SK-N-SH (cell line): ENCODE measurements at regions not wholly inside any gene's neighbourhood (a gene's known extent, or its start where the extent isn't known, plus 50 kb on each side); places are given as distances from the start of the nearest gene placed in this dataset.

ENCODE experiments used
- CTCF ChIA-PET: fragments of 300-600, 350-600 bp; formaldehyde crosslinking; extraction: SDS; loops from one replicate; lab custom pipeline; 2021; lab: Yijun Ruan, JAX
- POLR2A ChIA-PET: fragments of 350-600 bp; sonication (Branson Sonifier 250); formaldehyde crosslinking; extraction: SDS; loops from one replicate; lab custom pipeline; 2020; ENCODE audit warnings: antibody characterized with exemption, inconsistent platforms; lab: Yijun Ruan, JAX
- DNase-seq: peaks from one replicate; pipeline ENCODE4 v3.0.0; 2012
- H2AFZ ChIP-seq: fragments of 200-600 bp; sonication (generic); 2 replicates; pipeline ENCODE4 v1.8.1; 2016; ENCODE audit warnings: antibody characterized with exemption, mild to moderate bottlenecking, low read depth
- H3F3A ChIP-seq: fragments of 200-600 bp; sonication (generic); replicated peaks from 2 replicates; pipeline ENCODE3; 2016; ENCODE audit warnings: antibody characterized with exemption, mild to moderate bottlenecking; ENCODE audit not compliant: insufficient read depth
- H3K27ac ChIP-seq, 2 experiments: fragments of 200-500 bp in 1 of 2; fragments of 200-600 bp in 1 of 2; sonication (Bioruptor generic) in 1 of 2; sonication (generic), shearing (Covaris generic) in 1 of 2; 2 replicates each; pipeline versions ENCODE4 v1.5.1 to v1.6.1; 2014 to 2016; ENCODE audit warnings: low read depth in 2 of 2, inconsistent platforms in 1 of 2, low read length in 1 of 2, mild to moderate bottlenecking in 1 of 2, mixed read lengths in 1 of 2
- H3K27me3 ChIP-seq: fragments of 200-600 bp; sonication (generic), shearing (Covaris generic); 2 replicates; pipeline ENCODE4 v1.6.1; 2016; ENCODE audit warnings: mixed run types; ENCODE audit not compliant: insufficient read depth
- H3K36me3 ChIP-seq, 2 experiments: fragments of 200-500 bp in 1 of 2; fragments of 200-600 bp in 1 of 2; sonication (Bioruptor generic) in 1 of 2; sonication (generic) in 1 of 2; replicated peaks in 1 of 2; 2 replicates each; pipeline versions ENCODE3 to v1.5.1; 2014 to 2016; ENCODE audit warnings: low read length in 1 of 2, mild to moderate bottlenecking in 1 of 2; ENCODE audit not compliant: insufficient read depth in 2 of 2, control insufficient read depth in 1 of 2
- H3K4me1 ChIP-seq, 2 experiments: fragments of 200-500 bp in 1 of 2; fragments of 200-600 bp in 1 of 2; sonication (Bioruptor generic) in 1 of 2; sonication (generic), shearing (Covaris generic) in 1 of 2; 2 replicates each; pipeline versions ENCODE4 v1.5.1 to v1.6.1; 2014 to 2016; ENCODE audit warnings: low read depth in 1 of 2, low read length in 1 of 2, mixed run types in 1 of 2; ENCODE audit not compliant: insufficient read depth in 2 of 2, control insufficient read depth in 1 of 2
- H3K4me2 ChIP-seq: fragments of 200-600 bp; sonication (generic), shearing (Covaris generic); 2 replicates; pipeline ENCODE4 v1.6.1; 2017; ENCODE audit warnings: mixed run types
- H3K4me3 ChIP-seq, 2 experiments: fragments of 200-500 bp in 1 of 2; fragments of 200-600 bp in 1 of 2; sonication (Bioruptor generic) in 1 of 2; sonication (generic), shearing (Covaris generic) in 1 of 2; 2 replicates each; pipeline versions ENCODE4 v1.5.1 to v1.8.1; 2014 to 2016; ENCODE audit warnings: low read depth in 2 of 2, inconsistent platforms in 1 of 2, low read length in 1 of 2, mild to moderate bottlenecking in 1 of 2, mixed read lengths in 1 of 2, moderate library complexity in 1 of 2
- H3K79me2 ChIP-seq: fragments of 200-600 bp; sonication (generic); 2 replicates; pipeline ENCODE4 v1.8.1; 2017; ENCODE audit warnings: mild to moderate bottlenecking; ENCODE audit not compliant: insufficient read depth
- H3K9ac ChIP-seq: fragments of 200-600 bp; sonication (generic); 2 replicates; pipeline ENCODE4 v1.6.1; 2017; ENCODE audit warnings: mixed run types
- H3K9me2 ChIP-seq: fragments of 200-600 bp; sonication (generic); 2 replicates; pipeline ENCODE4 v1.6.1; 2017; ENCODE audit warnings: mixed run types
- H3K9me3 ChIP-seq: fragments of 200-600 bp; sonication (generic); 2 replicates; pipeline ENCODE4 v1.6.1; 2017; ENCODE audit warnings: mixed run types, mild to moderate bottlenecking, moderate library complexity
- H4K20me1 ChIP-seq: fragments of 200-600 bp; sonication (generic); 2 replicates; pipeline ENCODE4 v1.6.1; 2017; ENCODE audit warnings: mild to moderate bottlenecking, mixed run types; ENCODE audit not compliant: insufficient read depth
- CHD2 ChIP-seq: fragments of 150-350 bp; IDR thresholded peaks from 2 replicates; pipeline ENCODE4 v1.6.1; 2018; ENCODE audit warnings: low read length; ENCODE audit not compliant: partially characterized antibody
- EZH2phosphoT487 ChIP-seq: fragments of 200-600 bp; sonication (generic); IDR thresholded peaks from 2 replicates; pipeline ENCODE4 v1.6.1; 2017; ENCODE audit warnings: low read depth, mixed run types, mild to moderate bottlenecking, antibody characterized with exemption, moderate library complexity, borderline replicate concordance
- FOSL2 ChIP-seq: IDR thresholded peaks from 2 replicates; pipeline ENCODE4 v1.4.0; 2012; ENCODE audit warnings: low read depth, mild to moderate bottlenecking, moderate library complexity, borderline replicate concordance
- FOXJ3 ChIP-seq: sonication (generic); formaldehyde crosslinking; IDR thresholded peaks from 2 replicates; pipeline ENCODE4 v1.5.1; 2020; ENCODE audit warnings: mild to moderate bottlenecking, missing genetic modification reagents
- NRF1 ChIP-seq: IDR thresholded peaks from 2 replicates; pipeline ENCODE4 v1.6.1; 2012; ENCODE audit warnings: low read depth, mild to moderate bottlenecking, low read length
- PBX3 ChIP-seq: IDR thresholded peaks from 2 replicates; pipeline ENCODE4; 2012
- POLR2AphosphoS5 ChIP-seq: IDR thresholded peaks from 2 replicates; pipeline ENCODE4 v1.6.1; 2012; ENCODE audit warnings: low read depth, low read length
- RCOR1 ChIP-seq: fragments of 150-350 bp; IDR thresholded peaks from 2 replicates; pipeline ENCODE4 v1.6.1; 2017; ENCODE audit warnings: antibody characterized with exemption, low read length
- SIN3A ChIP-seq: IDR thresholded peaks from 2 replicates; pipeline ENCODE4 v1.6.1; 2012; ENCODE audit warnings: low read depth, mild to moderate bottlenecking, low read length, moderate library complexity, borderline replicate concordance
- TAF1 ChIP-seq: IDR thresholded peaks from 2 replicates; pipeline ENCODE4 v1.6.1; 2012; ENCODE audit warnings: low read depth, mild to moderate bottlenecking, low read length, moderate library complexity, borderline replicate concordance
- TEAD4 ChIP-seq: IDR thresholded peaks from 2 replicates; pipeline ENCODE4 v1.4.0; 2012; ENCODE audit warnings: mild to moderate bottlenecking, borderline replicate concordance; ENCODE audit not compliant: insufficient read depth
- USF2 ChIP-seq: fragments of 150-350 bp; IDR thresholded peaks from 2 replicates; pipeline ENCODE4 v1.6.1; 2017; ENCODE audit warnings: antibody characterized with exemption, low read length, low read depth, borderline replicate concordance
- ZBTB33 ChIP-seq: IDR thresholded peaks from 2 replicates; pipeline ENCODE4 v1.4.0; 2012; ENCODE audit warnings: low read depth, borderline replicate concordance
- WGBS: methylation state at CpG from one replicate; pipeline ENCODE4 v1.1.6; 2017; ENCODE audit warnings: low lambda C conversion rate; 5-methylcytosine and 5-hydroxymethylcytosine counted together

GRCh38 chr10:131742500-131742951 is 158.3 kb upstream of the PPP2R2D start (continued):
- TF ChIP-seq ZBTB33 (no peak), NRF1 (no peak), TEAD4 (no peak), USF2 (no peak), SIN3A (no peak)
- TF ChIP-seq, all 33 proteins: peak for 0

- H3K9ac ChIP-seq, result no peak overlapping the region
- DNase-seq, result peak; percentile 53
- WGBS, result 48% methylated on average over 13 of the region's 24 CpGs
- no peak overlapping the region for H2AFZ ChIP-seq
- no peak overlapping the region for H3K4me3 ChIP-seq
- CTCF ChIA-PET, result interaction anchor here (0.8 kb wide), 1 partner anchor 20 kb away, joined by 3 read pairs; no protein-coding TSS in a partner anchor
- no peaks in the 10 kb centered on the region for H3K79me2 ChIP-seq
- no peaks in the 10 kb centered on the region for H3K36me3 ChIP-seq
- H3K4me2 ChIP-seq, result no peak overlapping the region
- no peaks in the 10 kb centered on the region for H3K27me3 ChIP-seq
- H3K4me1 ChIP-seq, result no peaks in the 10 kb centered on the region
- TF ChIP-seq TAF1 (no peak), FOXJ3 (CRISPR knock-in tag) (no peak), NRF1 (no peak), SIN3A (no peak), POLR2AphosphoS5 (no peak), CHD2 (no peak), PBX3 (no peak), FOSL2 (no peak), EZH2phosphoT487 (no peak), RCOR1 (no peak)
- H3K9me3 ChIP-seq, result no peaks in the 10 kb centered on the region
- H4K20me1 ChIP-seq, result no peaks in the 10 kb centered on the region
- H3K9me2 ChIP-seq, result no peaks in the 10 kb centered on the region
- POLR2A ChIA-PET, result no interaction called here
- H3K27ac ChIP-seq, result no peak overlapping the region
- no peaks in the 10 kb centered on the region for H3F3A ChIP-seq
These were observed 157.3 kb upstream of the PPP2R2D start for GRCh38 chr10:131743190-131744151.
